B cell (primary cell): ENCODE measurements at regions not wholly inside any gene's neighbourhood (a gene's known extent, or its start where the extent isn't known, plus 50 kb on each side); places are given as distances from the start of the nearest gene placed in this dataset.

Experiments used
- CTCF ChIP-seq: fragments of 200-600 bp; IDR thresholded peaks from one replicate; pipeline ENCODE4 v1.8.0; 2022; ENCODE audit warnings: antibody characterized with exemption, mild to moderate bottlenecking
- EZH2 ChIP-seq: IDR thresholded peaks from 2 replicates; pipeline ENCODE4 v1.6.1; 2012; ENCODE audit warnings: borderline replicate concordance, low read depth, mild to moderate bottlenecking, moderate library complexity, low read length; ENCODE audit not compliant: insufficient read depth, poor library complexity, severe bottlenecking

- TF ChIP-seq CTCF (no peak), EZH2 (no peak)
Measured at GRCh38 chrX:20542072-20542471, 275.4 kb upstream of the RPS6KA3 start.
